GM23248 (cell line): ENCODE measurements at regions not wholly inside any gene's neighbourhood (a gene's known extent, or its start where the extent isn't known, plus 50 kb on each side); places are given as distances from the start of the nearest gene placed in this dataset.

Experiments
- DNase-seq: peaks from one replicate; pipeline ENCODE4 v3.0.0-alpha.2; 2015
- H2AFZ ChIP-seq: fragments of 200-600 bp; sonication (generic); 2 replicates; pipeline ENCODE4 v1.6.1; 2016; ENCODE audit warnings: antibody characterized with exemption
- H3F3A ChIP-seq: fragments of 200-600 bp; sonication (generic); 2 replicates; pipeline ENCODE4 v1.6.1; 2016; ENCODE audit warnings: mild to moderate bottlenecking, antibody characterized with exemption, mixed run types; ENCODE audit not compliant: insufficient read depth
- H3K27ac ChIP-seq: fragments of 200-600 bp; sonication (generic); 2 replicates; pipeline ENCODE4 v1.5.1; 2016; ENCODE audit warnings: mild to moderate bottlenecking
- H3K27me3 ChIP-seq: fragments of 200-600 bp; sonication (generic); replicated peaks from 2 replicates; pipeline ENCODE4 v1.6.1; 2016; ENCODE audit warnings: mild to moderate bottlenecking; ENCODE audit not compliant: insufficient read depth
- H3K36me3 ChIP-seq: fragments of 200-600 bp; sonication (generic); 2 replicates; pipeline ENCODE4 v1.6.1; 2016; ENCODE audit warnings: low read depth, mild to moderate bottlenecking
- H3K4me1 ChIP-seq: fragments of 200-600 bp; sonication (generic); 2 replicates; pipeline ENCODE4 v1.6.1; 2016; ENCODE audit warnings: mild to moderate bottlenecking; ENCODE audit not compliant: insufficient read depth
- H3K4me2 ChIP-seq: fragments of 200-600 bp; sonication (generic); one replicate; pipeline ENCODE4 v1.6.1; 2016; ENCODE audit warnings: mild to moderate bottlenecking; ENCODE audit not compliant: unreplicated experiment
- H3K4me3 ChIP-seq: fragments of 200-600 bp; sonication (generic); 2 replicates; pipeline ENCODE4 v1.5.1; 2016; ENCODE audit warnings: mild to moderate bottlenecking
- H3K79me2 ChIP-seq: fragments of 200-600 bp; sonication (generic); 2 replicates; pipeline ENCODE4 v1.6.1; 2016; ENCODE audit warnings: mild to moderate bottlenecking; ENCODE audit not compliant: insufficient read depth
- H3K9ac ChIP-seq: fragments of 200-600 bp; sonication (generic); 2 replicates; pipeline ENCODE4 v1.6.1; 2016; ENCODE audit warnings: mild to moderate bottlenecking
- H3K9me2 ChIP-seq: fragments of 200-600 bp; sonication (generic); 2 replicates; pipeline ENCODE4 v1.6.1; 2016; ENCODE audit warnings: mixed run types, mild to moderate bottlenecking, moderate library complexity; ENCODE audit not compliant: insufficient read depth
- H3K9me3 ChIP-seq: fragments of 200-600 bp; sonication (generic); one replicate; pipeline ENCODE4 v1.6.1; 2017; ENCODE audit warnings: low read depth
- H4K20me1 ChIP-seq: fragments of 200-600 bp; sonication (generic); 2 replicates; pipeline ENCODE4 v1.6.0; 2016; ENCODE audit not compliant: insufficient read depth
- EZH2 ChIP-seq: fragments of 200-600 bp; sonication (generic); IDR thresholded peaks from 2 replicates; pipeline ENCODE4 v1.6.1; 2018; ENCODE audit warnings: antibody characterized with exemption, mild to moderate bottlenecking; ENCODE audit not compliant: insufficient read depth, poor library complexity, severe bottlenecking
- EZH2phosphoT487 ChIP-seq: fragments of 200-600 bp; sonication (generic); IDR thresholded peaks from 2 replicates; pipeline ENCODE4 v1.6.1; 2018; ENCODE audit warnings: antibody characterized with exemption, moderate library complexity, mild to moderate bottlenecking, low read depth; ENCODE audit not compliant: insufficient read depth
- WGBS, 2 experiments: methylation state at CpG; one replicate each; pipeline ENCODE4 v1.1.6; 2015 to 2017; ENCODE audit warnings: low lambda C conversion rate in 2 of 2, low coverage in 1 of 2; ENCODE audit errors: missing lambda C conversion rate in 2 of 2; 5-methylcytosine and 5-hydroxymethylcytosine counted together
- in situ Hi-C: fragments of 300-500 bp; cut with MboI; formaldehyde crosslinking; loops from 2 replicates; pipeline ENCODE4 v1.15.0; 2020

DNA sequence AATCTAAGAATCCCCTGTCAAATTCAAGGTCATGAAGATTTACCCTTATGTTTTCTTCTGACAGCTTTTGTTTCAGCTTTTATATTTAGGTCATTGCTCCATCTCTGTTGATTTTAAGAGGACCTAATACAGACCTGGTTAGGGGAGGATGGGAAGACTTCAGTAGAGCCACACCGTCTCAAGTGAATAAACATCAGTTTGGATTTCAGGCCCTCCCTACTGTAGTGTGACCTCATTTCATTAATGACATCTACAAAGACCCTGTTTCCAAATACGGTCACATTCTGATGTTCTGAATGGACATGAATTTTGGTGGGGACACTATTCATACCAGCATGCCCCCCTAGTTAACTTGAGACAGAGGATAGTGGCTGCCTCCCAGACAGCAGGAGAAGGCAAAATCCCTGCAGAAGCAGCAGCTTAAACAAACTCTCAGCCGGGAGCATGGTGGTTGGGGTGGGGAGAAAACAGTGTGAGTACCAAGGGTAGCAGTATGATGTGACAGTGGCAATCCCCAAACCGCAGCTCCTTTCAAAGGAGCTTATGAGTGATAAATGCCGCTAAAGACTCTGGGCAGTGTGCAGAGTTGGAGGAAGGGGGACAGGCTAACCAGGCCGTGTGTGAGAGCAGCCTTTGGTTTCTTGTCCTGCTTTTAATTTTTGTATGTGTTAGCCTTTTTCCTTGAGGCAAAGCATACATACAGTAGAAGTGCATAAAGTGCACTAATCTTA, 65.9 kb upstream of the TNP1 start:
- H3K4me3 ChIP-seq: no peak overlapping the region
- H3K36me3 ChIP-seq: no peaks in the 10 kb centered on the region
- H3K27me3 ChIP-seq: no peaks in the 10 kb centered on the region
- no peak overlapping the region for H3K4me2 ChIP-seq
- 90 to 93% methylated on average over 6 of the region's 6 CpGs for WGBS, 2 experiments
- no peaks in the 10 kb centered on the region for H3K79me2 ChIP-seq
- no peaks in the 10 kb centered on the region for H4K20me1 ChIP-seq
- in situ Hi-C loops: no loop called here
- no peaks in the 10 kb centered on the region for H3K4me1 ChIP-seq
- no peaks in the 10 kb centered on the region for H3K9me3 ChIP-seq
- no peaks in the 10 kb centered on the region for H3F3A ChIP-seq
- DNase-seq: no peak
- H3K9ac ChIP-seq: no peak overlapping the region
- H3K27ac ChIP-seq: no peak overlapping the region
- H2AFZ ChIP-seq: no peak overlapping the region
- no peaks in the 10 kb centered on the region for H3K9me2 ChIP-seq
- TF ChIP-seq EZH2phosphoT487 (no peak), EZH2 (no peak)

DNA sequence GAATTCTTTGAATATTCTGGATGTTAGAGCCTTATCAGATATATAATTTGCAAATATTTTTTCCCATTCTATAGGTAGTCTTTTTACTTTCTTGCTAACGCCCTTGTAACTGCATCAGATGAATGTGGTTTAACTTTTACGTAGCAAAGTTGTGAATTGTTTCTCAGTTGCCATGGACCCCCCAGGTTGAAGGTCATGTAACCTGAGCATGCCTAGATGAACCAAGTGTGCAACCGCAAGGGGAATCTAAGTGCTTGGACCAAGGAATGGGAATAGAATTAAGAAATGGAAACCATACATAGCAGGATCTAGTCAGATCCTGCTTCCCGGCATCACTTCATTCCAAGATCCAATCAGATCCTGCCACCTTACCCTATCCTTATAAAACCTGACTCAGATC, 65.1 kb upstream of the TNP1 start:
- Histone ChIP-seq H3K4me1 (no peaks in the 10 kb centered on the region), H3K9ac (no peak overlapping the region), H3K27ac (no peak overlapping the region), H3K9me2 (no peaks in the 10 kb centered on the region), H3K4me3 (no peak overlapping the region), H2AFZ (no peak overlapping the region), H3K27me3 (no peaks in the 10 kb centered on the region), H3F3A (no peaks in the 10 kb centered on the region), H3K79me2 (no peaks in the 10 kb centered on the region), H4K20me1 (no peaks in the 10 kb centered on the region), H3K36me3 (no peaks in the 10 kb centered on the region), H3K9me3 (no peaks in the 10 kb centered on the region), H3K4me2 (no peak overlapping the region)
- 89 to 90% methylated on average over 4 of the region's 4 CpGs for WGBS, 2 experiments
- DNase-seq: no peak
- no peak for TF ChIP-seq EZH2
- no peak for TF ChIP-seq EZH2phosphoT487
- in situ Hi-C loops: no loop called here

GRCh38 chr2:216923706-216924105, 63.8 kb upstream of the TNP1 start:
- no peak for DNase-seq
- in situ Hi-C loops: no loop called here
- TF ChIP-seq EZH2phosphoT487 (no peak), EZH2 (no peak)
- WGBS, 2 experiments: 87 to 94% methylated on average over 3 of the region's 3 CpGs
- Histone ChIP-seq H3K36me3 (no peaks in the 10 kb centered on the region), H3K27me3 (no peaks in the 10 kb centered on the region), H2AFZ (no peak overlapping the region), H3K27ac (no peak overlapping the region), H3K9me2 (no peaks in the 10 kb centered on the region), H3K79me2 (no peaks in the 10 kb centered on the region), H3K4me2 (no peak overlapping the region), H3K4me1 (peaks cover under 1% of the 10 kb centered on the region; the same call in 1 of the 2 replicates), H3K4me3 (no peak overlapping the region), H3K9me3 (no peaks in the 10 kb centered on the region), H3F3A (no peaks in the 10 kb centered on the region), H3K9ac (no peak overlapping the region), H4K20me1 (no peaks in the 10 kb centered on the region)

GRCh38 chr2:216922175-216922780, 62.4 kb upstream of the TNP1 start:
- Histone ChIP-seq H3K79me2 (no peaks in the 10 kb centered on the region), H3K4me2 (no peak overlapping the region), H3K4me3 (no peak overlapping the region), H3K27me3 (no peaks in the 10 kb centered on the region), H3K36me3 (no peaks in the 10 kb centered on the region), H4K20me1 (no peaks in the 10 kb centered on the region), H3K9me2 (no peaks in the 10 kb centered on the region), H3K9me3 (no peaks in the 10 kb centered on the region), H3K9ac (no peak overlapping the region), H3K4me1 (peaks cover 13% of the 10 kb centered on the region), H2AFZ (no peak overlapping the region), H3F3A (no peaks in the 10 kb centered on the region), H3K27ac (no peak overlapping the region)
- TF ChIP-seq EZH2phosphoT487: no peak
- TF ChIP-seq EZH2: no peak
- DNase-seq: no peak
- 83 to 84% methylated on average over 6 of the region's 6 CpGs for WGBS, 2 experiments
- in situ Hi-C loops: no loop called here
